GM21737 (cell line): ENCODE measurements at regions not wholly inside any gene's neighbourhood (a gene's known extent, or its start where the extent isn't known, plus 50 kb on each side); places are given as distances from the start of the nearest gene placed in this dataset.

Experiments
- ATAC-seq: cut with Tn5 transposase; IDR thresholded peaks from one replicate; pipeline ENCODE4 v1.9.1; 2021; ENCODE audit warnings: mild to moderate bottlenecking, moderate library complexity; ENCODE audit not compliant: unreplicated experiment

DNA sequence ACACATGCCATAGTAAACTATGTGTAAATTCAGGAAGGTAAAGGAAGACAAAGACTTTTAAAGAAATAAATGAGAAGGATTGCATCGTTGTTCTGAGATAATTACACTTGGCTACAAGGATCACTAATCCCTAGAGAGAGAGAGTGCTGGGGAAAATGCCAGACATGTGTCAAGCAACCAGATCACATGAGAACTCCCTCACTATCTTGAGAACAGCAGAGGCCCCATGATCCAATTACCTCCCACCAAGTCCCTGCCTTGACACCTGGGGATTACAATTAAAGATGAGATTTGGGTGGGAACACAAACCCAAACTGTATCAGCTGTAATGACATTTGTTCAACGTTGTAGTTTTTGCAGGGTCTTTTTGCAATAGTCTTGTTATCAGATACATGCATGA, 1600.9 kb upstream of the MIR17HG start:
- no peak for ATAC-seq

DNA sequence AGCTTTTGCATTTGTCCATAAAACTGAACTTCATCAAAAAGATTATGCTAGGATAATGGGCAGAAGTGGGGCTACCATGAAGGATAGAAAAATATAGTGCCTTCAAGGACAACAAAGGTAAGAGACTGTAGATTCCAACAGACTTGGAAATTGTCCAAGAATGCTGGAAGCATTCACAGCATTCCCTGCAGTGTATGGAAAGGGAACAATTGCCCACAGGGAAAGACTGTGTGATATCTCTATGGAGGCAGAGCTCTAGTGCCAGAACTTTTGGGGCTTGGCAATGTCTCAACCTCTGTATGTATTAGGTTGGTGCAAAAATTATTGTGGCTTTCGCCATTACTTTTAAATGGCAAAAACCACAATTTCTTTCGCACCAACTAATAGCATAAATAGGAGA, 1598.8 kb upstream of the MIR17HG start:
- no peak for ATAC-seq

DNA sequence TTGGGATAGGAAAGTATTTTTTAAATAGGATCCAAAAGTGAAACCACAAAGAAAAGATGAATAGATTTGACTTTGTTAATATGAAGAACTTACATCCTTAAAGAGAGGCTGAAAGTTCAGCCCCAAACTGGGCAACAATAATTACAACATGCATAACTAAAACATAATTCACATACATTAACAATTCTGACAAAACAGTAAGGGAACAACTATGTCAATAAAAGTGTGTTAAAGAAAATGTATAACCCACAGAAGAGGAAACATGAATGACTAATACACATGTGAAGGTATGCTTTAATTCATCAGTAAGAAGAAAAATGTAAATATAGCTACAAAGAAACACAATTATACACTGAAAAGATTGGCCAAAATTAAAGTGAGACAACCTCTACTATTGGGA, 1597.6 kb upstream of the MIR17HG start:
- ATAC-seq, result no peak

- ATAC-seq, result no peak
Observed at GRCh38 chr13:89750371-89750770, 1597.1 kb upstream of the MIR17HG start.

DNA sequence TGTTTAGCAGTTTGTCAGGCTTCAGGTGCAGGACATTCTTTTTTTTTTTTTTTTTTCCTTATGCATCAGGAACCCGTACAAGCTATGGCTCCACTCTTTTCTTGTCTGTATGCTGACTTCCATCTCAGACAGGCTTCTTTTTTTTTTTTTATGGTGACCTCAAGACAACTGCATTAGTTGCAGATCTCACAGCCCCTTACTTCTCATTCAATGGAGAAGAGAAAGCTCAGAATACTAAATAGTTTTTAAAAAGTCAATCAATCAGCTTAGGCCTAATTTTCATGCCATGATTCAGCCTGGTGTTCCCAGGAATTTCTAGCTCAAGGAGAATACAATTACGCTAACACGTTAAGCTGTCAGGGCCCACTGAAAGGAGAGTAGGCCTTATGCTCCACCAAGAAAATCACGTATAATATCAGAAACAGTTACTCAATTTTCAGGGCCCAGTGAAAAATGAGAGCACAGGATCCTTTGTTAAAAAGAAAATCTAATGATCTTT, 1596.0 kb upstream of the MIR17HG start:
- ATAC-seq, result no peak

GRCh38 chr13:89752394-89752793, 1595.1 kb upstream of the MIR17HG start:
- no peak for ATAC-seq

- ATAC-seq, result no peak
Observed at GRCh38 chr13:89755729-89756492, 1591.6 kb upstream of the MIR17HG start.

GRCh38 chr13:89763005-89763404, 1584.5 kb upstream of the MIR17HG start:
- no peak for ATAC-seq

- ATAC-seq, result no peak
Observed at GRCh38 chr13:89783221-89783755, 1564.2 kb upstream of the MIR17HG start.

DNA sequence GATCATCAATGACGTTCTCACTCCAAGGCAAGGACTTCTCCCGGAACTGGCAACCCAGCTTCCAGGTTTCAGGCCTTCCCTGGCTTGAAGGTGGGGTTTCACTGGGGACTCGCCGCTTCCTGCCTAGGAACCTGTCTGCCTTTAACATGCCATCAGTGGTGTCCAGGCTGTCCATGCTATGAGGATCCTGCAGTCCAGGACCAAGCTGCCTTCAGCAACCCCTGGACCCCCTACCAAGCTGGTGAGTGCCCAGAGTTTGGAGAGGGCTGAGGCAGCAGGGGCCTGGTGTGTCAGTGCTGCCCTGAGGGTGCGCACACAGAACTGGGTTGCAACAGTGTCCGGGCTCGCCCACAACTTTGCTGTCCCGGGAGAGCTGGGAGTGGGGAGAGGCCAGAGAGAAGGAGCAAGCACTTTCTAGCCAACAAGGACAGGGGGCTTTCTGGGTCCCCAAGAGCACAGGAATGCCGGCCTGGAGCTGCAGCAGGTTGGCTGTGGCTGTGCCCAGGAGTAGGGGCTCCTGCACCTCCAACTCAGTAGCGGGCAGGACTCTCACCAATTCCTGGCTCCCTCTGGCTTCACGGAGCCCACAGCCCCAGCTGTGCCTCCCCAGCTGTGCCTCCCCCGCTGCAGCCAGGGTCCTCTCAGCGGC, 1563.2 kb upstream of the MIR17HG start:
- ATAC-seq, result no peak

DNA sequence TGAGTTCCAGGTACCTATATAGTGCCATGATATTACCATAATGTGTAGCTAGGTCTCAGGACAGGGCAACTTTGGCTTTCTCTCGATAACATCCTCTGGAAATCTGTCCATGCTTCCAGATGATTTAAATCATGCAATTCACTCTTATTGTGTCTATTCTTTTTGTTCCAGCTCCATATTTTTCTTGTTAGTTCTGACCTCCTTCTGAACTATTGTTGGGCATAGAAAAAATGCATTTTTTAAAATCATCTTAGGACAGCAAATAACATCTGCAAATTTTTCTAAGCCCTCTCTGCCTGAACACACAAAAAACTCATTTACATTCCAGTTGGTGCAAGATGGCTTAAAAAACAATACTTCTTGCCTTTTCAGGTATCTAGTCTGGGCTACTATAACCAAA, 1561.0 kb upstream of the MIR17HG start:
- ATAC-seq, result no peak

- no peak for ATAC-seq
Observed at GRCh38 chr13:89790696-89791095, 1556.8 kb upstream of the MIR17HG start.

DNA sequence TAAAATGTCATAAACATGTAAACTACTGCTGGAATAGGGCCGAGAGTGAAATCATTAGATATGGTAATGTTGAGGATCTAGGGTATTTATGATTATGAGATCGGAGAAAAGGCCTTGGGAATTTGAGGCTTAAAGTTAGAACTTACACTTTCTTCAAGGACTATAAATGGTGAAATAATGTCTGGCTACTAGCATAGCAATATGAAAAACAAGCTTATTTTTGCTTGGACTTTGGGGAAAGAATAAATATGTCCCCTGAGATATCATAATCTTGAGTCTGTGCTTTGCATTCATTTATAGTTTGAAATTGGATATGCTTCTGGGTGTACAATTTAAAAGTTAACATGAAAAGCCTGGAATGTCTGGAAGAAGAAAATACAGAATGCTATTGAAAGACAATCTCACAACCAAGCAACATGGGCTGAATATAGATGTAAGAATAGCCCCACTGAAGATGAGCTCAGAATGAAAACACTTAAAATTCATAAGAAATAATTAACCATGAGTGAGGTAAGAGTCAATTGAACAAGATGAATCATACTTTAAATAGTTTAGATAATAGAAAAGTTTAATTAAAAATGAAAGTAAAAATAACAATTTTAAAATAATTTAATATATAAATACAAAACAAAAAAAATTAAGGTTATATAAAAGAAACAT, 1555.4 kb upstream of the MIR17HG start:
- no peak for ATAC-seq

DNA sequence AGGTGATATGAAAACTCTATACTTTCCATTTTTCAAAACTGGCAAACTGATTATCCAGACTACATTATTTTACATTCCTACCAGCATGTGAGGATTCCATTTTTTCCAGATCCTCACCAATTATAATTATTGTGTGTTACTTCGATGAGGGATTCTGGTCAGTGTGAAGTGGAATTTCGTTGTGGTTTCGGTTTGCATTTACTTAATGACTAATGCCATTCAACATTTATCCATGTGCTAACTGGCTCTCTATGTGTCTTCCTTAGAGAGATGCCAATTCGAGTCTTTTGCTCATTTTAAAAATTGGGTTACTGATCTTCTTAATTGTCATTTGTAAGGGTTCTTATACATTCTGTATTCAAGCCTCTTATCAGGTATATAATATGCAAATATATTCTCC, 1551.3 kb upstream of the MIR17HG start:
- ATAC-seq, result no peak

GRCh38 chr13:89803839-89804238, 1543.6 kb upstream of the MIR17HG start:
- no peak for ATAC-seq

GRCh38 chr13:89806594-89806993, 1540.9 kb upstream of the MIR17HG start:
- no peak for ATAC-seq

DNA sequence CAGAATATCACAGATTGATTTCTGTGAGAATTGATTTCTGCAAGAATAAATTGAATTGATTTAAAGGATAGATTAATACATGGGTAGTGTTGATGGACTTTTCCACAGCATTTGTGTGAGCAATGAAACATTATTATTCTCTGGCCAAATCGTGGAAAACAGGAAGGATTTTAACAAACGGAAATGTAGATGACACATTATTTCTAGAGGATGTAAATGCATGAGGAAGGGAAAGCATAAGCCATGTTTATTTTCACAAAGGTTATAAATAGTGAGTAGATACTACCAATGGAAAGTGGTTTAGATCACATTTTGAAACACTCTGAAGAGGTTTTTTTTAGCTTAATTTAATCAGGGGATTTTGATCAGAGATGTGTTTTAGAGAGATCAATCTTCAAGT, 1534.6 kb upstream of the MIR17HG start:
- ATAC-seq, result no peak

- no peak for ATAC-seq
Observed at GRCh38 chr13:89816404-89816803, 1531.1 kb upstream of the MIR17HG start.

DNA sequence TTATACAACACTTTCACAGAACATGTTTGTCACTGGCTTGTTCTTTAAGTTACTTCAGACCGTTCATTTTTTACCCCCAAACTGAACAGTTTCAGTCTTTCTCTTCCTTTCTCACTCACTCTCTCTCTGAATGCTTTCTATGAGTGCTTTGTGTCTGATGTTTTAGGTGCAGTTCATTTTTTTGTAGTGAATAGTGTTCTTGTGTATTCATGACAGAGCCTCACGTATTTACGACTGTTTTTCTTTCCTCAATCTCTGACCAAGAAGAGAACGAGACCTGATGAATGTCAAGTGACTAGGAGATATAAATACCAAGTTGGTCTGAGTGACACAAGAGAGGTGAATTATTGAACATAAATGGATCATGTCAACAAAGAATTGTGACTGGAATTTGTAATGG, 1525.0 kb upstream of the MIR17HG start:
- ATAC-seq, result no peak

DNA sequence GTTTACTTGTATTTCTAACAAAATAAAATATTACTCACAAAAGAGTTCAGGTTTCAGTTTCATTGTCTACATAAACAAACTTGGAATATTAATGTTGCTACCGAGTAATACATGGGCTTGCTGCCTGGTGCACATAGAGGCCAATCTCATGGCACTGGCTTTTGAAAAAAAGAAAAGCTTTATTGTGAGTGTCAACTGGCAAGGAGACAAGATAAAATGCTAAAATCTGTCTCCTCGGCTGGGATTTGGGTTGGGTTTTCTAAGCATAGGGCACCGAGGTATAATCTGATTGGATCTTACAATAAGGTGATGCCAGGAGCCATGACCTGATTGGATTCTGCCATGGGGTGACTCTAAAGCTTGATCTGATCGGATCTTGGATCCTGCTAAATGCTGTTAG, 1519.9 kb upstream of the MIR17HG start:
- ATAC-seq, result no peak

DNA sequence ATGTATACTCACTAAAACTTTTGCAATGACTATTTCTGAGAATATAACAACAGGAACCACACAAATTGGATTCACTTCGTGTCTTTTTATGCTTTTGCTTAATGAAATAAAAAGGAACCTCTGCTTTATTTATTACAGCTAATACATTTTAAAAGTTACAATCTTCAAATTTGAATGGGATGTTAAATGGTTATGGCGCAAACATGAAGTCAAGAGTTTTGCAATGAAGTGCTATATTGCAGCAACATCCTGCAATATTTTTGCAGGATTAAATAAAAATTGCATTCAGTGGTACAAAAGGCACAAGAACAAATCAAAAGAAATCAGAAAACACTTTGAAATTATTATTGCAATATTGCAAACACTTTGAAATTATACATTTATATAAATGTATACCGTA, 1519.0 kb upstream of the MIR17HG start:
- no peak for ATAC-seq

DNA sequence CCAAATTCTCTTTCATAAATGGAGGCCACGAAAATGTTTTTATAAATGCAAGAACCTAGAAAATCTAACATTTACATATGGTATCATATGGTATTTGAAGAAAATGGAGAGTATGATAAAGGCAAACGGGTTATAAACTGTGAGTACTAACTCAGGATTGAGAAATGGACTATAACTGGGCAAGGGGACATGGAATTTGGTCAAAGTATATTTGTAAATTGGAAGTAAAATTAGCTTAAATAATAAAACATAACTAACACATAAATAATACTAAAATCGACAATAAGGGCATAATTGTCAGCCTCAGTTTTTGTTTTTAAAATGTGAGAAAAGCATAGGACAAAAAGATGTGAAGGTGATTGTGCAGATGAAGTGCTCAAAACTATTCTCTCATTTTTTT, 1516.3 kb upstream of the MIR17HG start:
- ATAC-seq, result no peak
